Left cardiac atrium (tissue), 4 donors: ENCODE measurements at regions not wholly inside any gene's neighbourhood (a gene's known extent, or its start where the extent isn't known, plus 50 kb on each side); places are given as distances from the start of the nearest gene placed in this dataset.
"Not testable (repeated sequence)": the region's sequence is repeated elsewhere in the genome, so short reads cannot be mapped to it uniquely, and the experiment has no call there.

ENCODE experiments used
- ATAC-seq, 2 donors: fragments of 200-7000 bp; cut with Tn5 transposase; one replicate each; pipeline ENCODE4 v1.9.1; 2020; ENCODE audit warnings: mild to moderate bottlenecking in 2 of 2, moderate library complexity in 2 of 2
- DNase-seq: peaks from one replicate; pipeline ENCODE4 v3.0.0-alpha.2; 2020
- intact Hi-C, 2 donors: fragments of 100-400 bp; cut with DNase I; formaldehyde crosslinking; loops; one replicate each; pipeline versions ENCODE4 v1.14.1 to v1.15.1; 2022 to 2023
- donor health status: DM: no; HTN: yes; CAD: no.
- donor health status: DM: no; HTN: yes; CAD: no; lungs with severe emphysema.
- donor health status: DM: yes; HTN: yes; CAD: no.
- donor health status: Dilated cardiomyopathy.

- ATAC-seq (no peak), DNase-seq (no peak)
These were observed 87.8 kb downstream of the MRM1 start for GRCh38 chr17:36689089-36689667.

DNA sequence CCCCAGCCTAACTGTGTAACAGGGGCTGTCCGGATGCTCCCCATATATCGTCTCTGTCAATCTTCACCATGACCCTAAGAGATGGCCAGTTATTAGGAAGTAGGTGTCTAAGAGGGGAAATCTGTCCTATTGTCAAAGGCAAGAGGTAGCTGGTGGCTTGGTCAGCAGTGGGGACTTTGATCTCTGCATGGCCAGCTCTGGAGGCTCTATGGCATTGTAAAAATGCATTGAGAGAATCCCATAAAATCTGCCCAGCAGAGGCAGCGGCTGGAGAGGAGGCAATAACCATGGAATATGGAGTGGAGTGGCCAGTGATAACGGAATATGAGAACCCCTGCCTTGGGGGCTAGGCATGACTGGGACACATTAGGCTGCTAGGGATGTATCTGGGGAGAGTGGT, 88.8 kb downstream of the MRM1 start:
- DNase-seq (no peak), ATAC-seq (no peak)
- intact Hi-C loops, result no loop called here

More at GRCh38 chr17:36689089-36689667, 87.8 kb downstream of the MRM1 start:
- intact Hi-C loops, result no loop called here

- ATAC-seq (no peak), DNase-seq (no peak)
- intact Hi-C loops, result no loop called here
These were observed 90.2 kb downstream of the MRM1 start for GRCh38 chr17:36691606-36692005.

DNA sequence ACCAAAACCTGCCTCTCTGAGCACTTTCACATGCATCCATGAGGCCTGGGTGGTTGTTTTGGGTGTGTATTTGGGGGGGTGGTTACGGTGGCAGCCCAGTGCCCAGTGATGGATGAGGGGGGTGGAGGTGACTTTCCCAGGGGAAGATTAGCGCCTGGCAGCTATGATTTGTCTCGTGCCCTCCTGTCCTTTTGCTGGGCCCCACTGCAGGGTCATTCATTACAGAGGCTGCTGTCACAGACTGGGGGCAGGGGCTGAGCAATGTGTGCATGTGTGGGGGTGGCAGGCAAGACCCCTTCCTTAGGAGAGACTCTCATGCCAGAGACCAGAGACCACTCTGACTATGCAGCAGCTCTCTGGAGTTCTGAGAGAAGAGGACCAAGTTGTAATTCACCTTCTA, 93.7 kb downstream of the MRM1 start:
- ATAC-seq, result no peak
- no peak for DNase-seq
- intact Hi-C loops, result no loop called here

- DNase-seq, intact Hi-C loops, ATAC-seq: not testable (repeated sequence)
These were observed 94.3 kb downstream of the MRM1 start for GRCh38 chr17:36695710-36696109.

- ATAC-seq, result no peak
- no peak for DNase-seq
- intact Hi-C loops, result no loop called here
These were observed 95.4 kb downstream of the MRM1 start for GRCh38 chr17:36696805-36697204.

DNA sequence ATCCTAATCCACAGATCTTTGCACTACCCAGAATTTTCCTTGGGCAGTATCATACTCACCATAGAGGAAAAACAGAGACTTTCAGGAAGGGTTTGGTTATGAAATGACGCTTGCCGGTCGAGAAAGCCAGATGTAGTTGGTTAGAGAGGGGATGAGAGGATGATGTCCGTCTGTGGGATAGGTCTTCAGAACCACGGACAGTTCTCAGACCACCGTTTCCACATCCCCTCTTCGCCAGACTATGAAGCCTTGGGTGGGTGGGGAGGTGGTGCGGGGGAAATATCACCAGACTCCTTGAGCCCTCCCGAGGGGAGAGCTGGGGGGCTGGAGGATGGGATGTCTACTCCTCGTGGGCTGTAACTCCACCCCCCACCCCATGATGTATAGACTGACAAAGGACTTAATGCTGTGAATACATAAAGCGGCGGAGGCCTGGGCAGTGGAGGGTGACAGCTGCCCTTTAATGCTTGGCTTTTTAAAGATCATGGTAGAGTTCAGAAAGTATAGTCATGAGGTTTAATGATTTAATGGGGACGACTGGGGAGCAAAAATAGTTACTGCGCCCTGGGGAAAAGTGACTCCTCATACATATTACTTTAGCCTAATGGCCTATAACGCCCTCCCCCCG, 96.6 kb downstream of the MRM1 start:
- intact Hi-C loops, result no loop called here
- DNase-seq (no peak), ATAC-seq (no peak)

GRCh38 chr17:36701429-36702099, 100.2 kb downstream of the MRM1 start:
- no peak for DNase-seq
- intact Hi-C loops, result no loop called here
- ATAC-seq, result no peak

- DNase-seq, result no peak
These were observed 101.3 kb downstream of the MRM1 start for GRCh38 chr17:36702636-36703035.

DNA sequence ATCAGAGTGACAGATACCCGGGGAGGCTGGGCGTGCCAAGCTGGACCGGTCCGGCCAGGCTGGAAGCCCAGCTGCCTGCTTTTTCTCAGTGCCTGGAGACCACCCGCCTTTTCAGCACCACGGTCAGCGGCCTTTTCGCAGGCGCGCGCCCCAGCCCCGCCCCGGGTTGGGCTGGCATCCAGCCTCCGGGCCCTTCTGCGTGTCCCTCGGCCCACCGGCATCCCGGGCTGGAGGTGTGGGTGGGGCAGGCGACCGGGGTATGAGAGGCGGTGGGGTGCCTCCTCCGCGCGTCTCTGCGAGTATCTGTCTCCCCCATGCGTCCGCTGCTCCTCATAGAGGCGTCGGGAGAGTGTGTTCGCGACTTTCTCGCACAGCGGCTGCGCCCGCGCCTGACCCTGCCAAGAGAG, 102.5 kb downstream of the MRM1 start:
- intact Hi-C loops, result no loop called here
- peak; percentile 60 for DNase-seq
- ATAC-seq, result peak; percentile 68

More at GRCh38 chr17:36702636-36703035, 101.3 kb downstream of the MRM1 start:
- ATAC-seq, result no peak
- intact Hi-C loops, result no loop called here

GRCh38 chr17:36705283-36705795, 104.0 kb downstream of the MRM1 start:
- intact Hi-C loops, result no loop called here
- DNase-seq, result no peak
- no peak for ATAC-seq

DNA sequence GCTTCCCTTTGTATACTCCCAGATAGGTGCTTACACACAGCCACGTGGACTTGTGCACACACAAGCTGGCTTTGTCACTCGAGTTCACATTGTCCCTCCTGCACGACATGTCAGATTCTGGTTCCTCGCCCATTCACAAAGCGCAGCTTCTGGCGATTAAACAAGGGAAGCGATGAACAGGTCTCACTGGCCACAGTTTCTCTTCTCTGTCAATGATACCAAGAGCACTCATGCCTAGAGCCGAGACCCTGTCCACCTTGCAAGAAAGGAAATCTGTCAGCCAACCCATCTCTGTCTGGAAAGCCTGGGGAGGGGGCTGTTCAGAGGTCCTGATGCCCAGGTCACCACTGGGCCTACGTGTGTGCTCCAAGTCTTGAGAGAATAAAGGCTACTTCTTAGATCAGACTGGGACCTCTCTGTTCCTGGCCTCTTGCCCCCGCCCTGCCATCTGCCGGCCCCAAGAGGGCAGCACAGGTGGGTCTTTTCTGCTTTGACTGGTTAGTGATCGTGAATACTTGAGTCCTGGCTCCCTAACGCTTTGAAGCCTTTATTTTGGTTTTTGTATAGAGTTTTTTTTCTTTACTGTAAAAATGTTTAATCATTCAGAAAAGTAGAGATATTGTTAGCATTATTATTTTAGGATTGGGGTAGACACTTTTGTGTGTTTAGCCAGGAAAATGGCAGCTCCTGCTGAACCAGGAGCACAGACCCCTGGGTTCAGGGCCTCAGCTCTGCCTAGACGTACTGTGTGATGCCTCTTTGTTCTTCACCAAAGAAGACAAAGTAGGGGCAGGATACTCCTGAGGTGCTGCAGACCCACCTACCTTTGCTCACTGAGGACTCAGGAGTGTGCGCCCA, 104.7 kb downstream of the MRM1 start:
- ATAC-seq, result peak in 1 of 2 donors; percentile 39
- DNase-seq, result no peak
- intact Hi-C loops, result no loop called here

GRCh38 chr17:36707904-36708303, 106.5 kb downstream of the MRM1 start:
- no peak for ATAC-seq
- intact Hi-C loops, result no loop called here
- DNase-seq, result no peak

GRCh38 chr17:36714789-36715188, 113.4 kb downstream of the MRM1 start:
- ATAC-seq (no peak), DNase-seq (no peak)
- intact Hi-C loops, result no loop called here

GRCh38 chr17:36715951-36716350, 114.6 kb downstream of the MRM1 start:
- intact Hi-C loops, result no loop called here
- DNase-seq (no peak), ATAC-seq (no peak)

DNA sequence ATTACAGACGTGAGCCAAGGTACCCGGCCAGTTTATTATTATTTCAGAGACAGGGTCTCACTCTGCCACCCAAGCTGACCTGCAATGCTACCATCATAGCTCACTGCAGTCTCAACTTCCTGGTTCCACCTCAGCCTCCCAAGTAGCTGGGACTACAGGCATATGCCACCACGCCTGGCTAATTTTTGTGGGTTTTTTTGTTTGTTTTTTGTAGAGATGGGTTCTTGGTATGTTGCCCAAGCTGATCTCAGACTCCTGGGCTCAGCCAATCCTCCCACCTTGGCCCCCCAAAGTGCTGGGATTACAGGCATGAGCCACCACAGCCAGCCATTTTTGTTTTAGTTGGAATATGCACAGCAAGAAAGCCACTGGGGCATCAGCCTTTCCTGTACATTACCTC, 115.7 kb downstream of the MRM1 start:
- DNase-seq, result no peak
- intact Hi-C loops, result no loop called here
- ATAC-seq, result no peak

DNA sequence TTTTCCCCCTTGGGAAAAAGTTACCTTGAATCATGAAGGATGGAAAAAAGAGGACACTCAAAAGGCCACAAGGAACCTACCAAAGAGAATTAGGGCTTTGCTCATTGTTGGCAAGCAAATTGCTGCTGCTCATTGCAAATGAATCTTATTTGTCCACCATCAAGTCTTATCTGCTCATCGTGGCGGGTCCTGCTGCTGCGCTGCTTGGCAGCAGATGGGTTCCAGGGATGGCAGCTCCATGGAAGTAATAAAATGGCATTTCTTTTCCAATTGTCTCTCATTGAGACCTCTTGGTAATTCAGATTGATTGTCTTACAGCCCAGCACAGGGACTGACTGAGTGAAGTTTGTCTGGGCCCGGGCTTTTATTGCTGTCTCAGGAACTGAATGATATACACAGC, 118.7 kb downstream of the MRM1 start:
- DNase-seq, result no peak
- intact Hi-C loops, result no loop called here
- ATAC-seq, result no peak

GRCh38 chr17:36721560-36722120, 120.3 kb downstream of the MRM1 start:
- no peak for ATAC-seq
- intact Hi-C loops, result no loop called here
- DNase-seq, result no peak

DNA sequence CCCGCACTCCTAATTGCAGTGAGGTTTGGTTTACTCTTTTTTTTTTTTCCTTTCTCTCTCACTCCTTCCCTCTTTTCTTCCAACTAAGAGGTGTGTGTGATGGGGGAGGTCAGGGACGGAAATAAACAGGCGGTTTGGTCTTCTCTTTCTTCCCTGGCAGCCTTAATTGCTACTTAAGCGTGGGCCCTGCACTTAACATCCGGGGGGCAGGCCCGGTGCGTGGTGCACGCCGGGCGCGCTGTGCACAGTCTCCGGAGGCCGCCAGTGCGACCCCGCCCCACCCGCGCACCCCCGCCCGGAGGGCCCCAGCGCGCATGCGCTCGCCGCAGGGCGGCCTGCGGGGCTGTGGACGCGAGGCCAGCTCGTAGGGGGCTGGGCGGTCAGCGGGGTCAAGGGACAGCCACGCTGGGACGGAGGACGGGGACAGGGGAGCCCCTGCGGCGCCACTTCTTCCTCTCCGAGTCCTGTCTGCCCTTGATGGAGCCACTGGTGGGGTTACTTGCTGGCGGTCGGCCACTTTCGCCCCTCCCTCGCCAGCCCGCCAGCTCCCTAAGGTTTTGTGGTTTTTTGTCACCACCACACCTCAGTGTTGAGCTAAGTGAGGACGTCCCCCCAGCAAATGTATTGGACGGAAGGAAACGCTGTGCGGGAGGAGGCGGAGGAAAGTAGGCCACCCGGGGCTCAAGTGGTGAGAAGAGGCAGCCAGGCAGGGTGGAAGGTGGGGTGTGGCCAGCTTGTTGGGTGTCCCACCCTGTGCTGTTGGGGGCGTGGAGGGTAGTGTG, 120.9 kb downstream of the MRM1 start:
- DNase-seq (peak; percentile 56), ATAC-seq (peak; percentile 96 to 97)
- intact Hi-C loops, result no loop called here
